CD4-positive, alpha-beta T cell treated with Interleukin-12 subunit alpha and Interleukin-12 subunit beta, for 1 hour (primary cell): ENCODE measurements at regions not wholly inside any gene's neighbourhood (a gene's known extent, or its start where the extent isn't known, plus 50 kb on each side); places are given as distances from the start of the nearest gene placed in this dataset.

Source experiments
- DNase-seq: peaks from one replicate; pipeline ENCODE4 v3.0.0-alpha.2; 2020

DNA sequence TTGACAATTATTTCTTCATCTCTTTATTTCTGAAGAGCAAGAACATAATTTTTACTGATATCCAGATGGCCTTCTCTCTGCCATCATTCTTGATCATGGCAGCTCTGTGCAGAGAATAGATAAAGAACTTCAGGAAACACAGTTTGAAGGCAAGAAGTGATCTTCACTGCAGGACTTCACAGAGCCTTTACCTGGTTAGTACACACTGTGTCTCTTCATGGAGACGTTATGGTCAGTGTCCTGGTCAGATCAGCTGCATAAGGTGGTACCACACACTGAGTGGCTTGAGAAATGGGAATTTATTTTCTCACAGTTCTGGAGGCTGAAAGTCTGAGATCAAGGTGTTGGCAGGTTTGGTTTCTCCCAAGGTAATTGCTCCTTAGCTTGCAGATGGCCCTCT is 129.5 kb downstream of the UTP18 start:
- DNase-seq: no peak

DNA sequence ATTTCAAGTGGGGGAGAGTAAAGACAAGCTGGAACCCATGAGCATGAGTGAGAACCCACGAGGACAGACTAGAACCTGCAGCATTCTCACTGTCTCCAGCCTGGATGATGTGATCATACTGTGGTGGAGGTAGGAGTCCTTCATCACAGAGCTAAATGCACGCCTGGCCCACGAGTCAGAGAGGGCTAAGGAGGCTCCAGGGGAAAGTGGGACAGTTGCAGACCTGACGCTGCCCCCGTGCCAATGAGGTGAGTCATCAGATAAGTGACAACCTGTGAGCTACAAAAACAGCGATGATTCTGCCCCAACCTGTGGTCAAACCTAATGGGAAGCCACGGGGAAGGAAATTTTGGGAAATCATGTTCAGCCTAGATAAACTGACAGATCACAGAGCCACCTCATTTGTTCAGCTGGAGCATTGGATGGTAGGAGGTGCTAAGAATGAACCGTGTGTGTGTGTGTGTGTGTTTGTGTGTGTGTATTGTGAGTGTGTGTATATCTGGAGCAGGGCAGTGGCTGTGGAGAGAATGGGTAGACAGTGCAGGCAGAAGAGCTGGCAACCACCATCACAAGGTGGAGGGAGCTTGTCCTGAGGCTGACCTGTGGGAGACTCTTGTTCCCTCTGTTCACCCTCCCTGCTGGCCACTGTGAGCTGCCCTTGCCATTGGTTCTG is 131.8 kb downstream of the UTP18 start:
- DNase-seq: no peak

DNA sequence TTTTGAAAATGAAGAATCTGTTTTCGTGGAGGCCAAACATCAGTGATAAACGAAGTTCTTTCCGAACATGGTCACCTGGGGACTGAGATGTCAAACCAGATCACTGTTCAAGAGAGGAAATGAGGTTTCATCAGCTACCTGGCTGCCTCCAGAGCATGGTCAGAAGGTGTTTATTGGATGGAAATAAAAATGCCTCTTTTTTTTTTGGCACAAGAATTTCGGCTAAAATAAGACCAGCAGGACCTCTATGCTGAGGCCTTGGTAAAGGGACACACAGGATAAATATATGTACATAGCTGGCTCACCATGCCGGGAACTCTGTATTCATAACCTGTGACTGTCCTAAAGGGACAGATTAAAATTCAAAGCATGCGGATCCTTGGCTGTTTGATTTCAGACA is 135.3 kb downstream of the UTP18 start:
- no peak for DNase-seq

DNA sequence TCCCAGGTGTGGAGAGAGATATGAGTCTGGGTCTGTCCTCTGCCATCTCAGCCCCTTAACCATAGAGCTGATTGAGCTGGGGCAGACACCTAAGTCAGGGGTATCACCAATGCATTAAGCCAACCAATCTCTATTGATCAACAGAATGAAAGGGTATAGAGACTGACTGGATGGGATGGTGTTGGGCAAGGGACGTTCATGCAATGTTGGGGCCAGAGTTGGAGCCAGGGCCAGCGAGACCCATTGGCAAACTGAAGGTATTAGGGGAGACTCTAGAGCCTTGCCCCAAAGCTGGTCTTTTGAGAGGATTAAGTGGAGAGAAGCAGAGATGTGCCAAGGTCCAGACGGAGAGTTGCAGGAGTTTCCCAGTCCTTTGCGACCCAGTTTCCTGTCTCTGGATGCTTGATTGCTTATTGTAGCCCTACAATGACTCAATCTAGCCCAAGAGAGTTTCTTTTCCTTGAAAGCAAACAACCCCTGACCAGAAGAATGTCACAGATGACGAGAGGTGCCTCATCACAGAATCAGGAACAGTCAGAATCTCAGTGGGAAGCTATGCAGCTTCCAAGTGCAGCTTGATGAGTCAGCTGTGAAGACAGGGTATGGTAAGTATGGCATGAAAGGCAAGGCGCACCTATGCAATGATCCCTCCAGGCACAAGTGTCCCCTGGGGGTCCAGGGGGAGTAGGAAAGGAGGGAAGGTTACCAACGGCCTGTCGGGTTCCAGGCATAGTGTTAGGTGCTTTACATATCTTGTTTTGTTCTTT is 137.2 kb downstream of the UTP18 start:
- DNase-seq: no peak

DNA sequence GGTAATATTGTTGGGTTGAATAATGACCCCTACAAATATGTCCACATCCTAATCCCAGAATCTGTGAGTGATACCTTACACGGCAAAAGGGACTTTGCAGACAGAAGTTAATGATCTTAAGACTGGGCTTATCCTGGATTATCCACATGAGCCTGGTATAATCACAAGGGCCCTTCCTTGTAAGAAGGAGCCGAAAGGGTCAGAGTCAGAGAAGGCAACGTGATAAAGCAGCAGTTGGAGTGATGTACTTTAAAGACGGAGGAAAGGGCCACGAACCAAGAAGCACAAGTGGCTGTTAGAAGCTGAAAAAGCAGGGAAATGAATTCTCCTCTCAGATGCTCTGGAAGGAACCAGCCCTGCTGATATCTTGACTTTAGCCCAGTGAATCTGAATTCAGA is 137.8 kb downstream of the UTP18 start:
- DNase-seq: no peak

DNA sequence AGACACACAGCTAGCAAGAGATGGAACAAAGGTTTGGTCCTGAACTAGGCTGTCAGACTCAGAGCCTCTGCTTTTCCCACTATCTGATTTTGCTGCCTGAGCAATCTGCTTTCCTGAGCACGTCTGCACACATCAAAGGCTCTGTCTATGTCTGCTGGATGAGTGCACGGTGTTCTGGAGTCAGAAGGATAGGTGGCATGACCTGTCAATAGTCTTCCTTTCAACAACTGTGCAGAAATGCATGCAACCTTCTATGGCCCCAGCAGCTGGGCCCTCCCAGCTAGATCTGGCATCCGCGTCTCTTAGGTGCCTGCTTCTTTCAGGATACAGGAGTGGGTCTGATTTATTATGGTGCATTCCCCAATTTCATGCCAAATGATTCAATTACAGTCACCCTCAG is 138.3 kb downstream of the UTP18 start:
- DNase-seq: no peak

DNA sequence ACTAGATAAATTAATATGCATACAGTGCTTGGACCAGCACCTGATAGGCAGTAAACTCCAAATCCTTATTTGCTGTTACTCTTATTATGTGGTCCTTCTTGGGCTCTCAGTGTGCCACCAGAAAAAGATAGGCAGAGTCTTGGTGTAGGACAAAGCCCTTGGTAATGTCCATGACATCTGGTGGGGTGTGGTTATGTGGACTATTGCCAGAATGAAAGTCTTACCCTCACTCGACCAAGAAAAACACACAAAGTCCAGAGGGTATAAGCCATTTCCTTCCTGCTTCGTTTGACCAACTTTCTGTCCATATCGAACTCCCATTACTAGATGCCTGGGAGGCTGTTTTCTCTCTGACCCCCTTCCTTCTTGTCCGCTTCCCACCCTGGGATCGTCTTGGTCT is 140.9 kb downstream of the UTP18 start:
- no peak for DNase-seq

DNA sequence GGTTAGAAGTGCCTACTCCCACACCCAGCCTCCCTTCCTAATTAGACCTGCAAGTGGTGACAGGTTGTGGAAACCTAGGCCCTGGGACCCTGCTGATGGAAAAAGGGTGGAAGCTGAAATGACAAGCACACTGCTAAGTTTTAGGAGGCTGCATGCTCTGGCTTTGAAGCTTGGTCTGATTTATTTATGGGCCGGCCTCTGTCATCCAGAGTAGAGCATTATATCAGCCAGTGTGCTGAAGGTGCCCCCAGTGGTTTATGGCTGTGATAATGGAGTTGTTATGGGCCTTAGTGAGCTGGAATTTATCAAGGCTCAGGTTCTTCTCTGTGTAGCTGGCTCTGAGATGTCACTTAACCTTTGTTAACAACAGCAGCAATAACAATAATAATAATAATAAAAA is 142.6 kb downstream of the UTP18 start:
- DNase-seq: no peak

DNA sequence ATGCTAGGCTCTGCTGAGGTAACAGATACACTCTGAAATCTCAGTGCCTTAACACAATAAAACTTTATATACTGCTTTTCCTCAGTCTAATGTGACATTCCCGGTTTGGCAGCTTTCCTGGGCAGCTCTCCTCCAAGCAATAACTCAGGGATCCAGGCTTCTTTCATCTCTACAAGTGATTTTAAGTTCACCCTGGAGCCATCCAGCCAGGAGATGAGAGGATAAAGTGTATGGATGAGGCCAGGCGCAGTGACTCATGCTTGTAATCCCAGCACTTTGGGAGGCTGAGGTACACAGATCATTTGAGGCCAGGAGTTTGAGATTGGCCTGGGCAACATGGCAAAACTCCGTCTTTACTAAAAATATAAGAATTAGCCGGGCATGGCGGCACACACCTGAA is 147.2 kb downstream of the UTP18 start:
- DNase-seq: no peak

DNA sequence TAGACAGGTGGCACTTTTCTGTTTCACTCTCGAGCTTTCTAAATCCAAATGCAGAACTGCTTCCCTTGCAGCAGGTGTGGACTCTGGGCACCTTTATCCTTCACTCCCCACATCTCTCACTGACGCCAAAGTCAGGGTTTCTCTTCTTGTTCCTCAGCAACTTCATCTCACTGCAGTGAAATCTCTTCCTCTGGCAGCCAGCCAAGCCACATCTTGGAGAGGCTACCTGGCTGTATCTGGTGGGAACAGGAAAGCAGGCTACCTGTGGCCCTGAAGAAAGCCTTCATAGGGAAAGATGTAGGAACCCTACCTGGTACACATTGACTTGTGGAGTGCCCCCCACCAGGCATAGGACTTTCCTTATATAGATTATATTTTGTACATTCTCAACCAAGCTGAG is 159.1 kb downstream of the UTP18 start:
- no peak for DNase-seq

DNA sequence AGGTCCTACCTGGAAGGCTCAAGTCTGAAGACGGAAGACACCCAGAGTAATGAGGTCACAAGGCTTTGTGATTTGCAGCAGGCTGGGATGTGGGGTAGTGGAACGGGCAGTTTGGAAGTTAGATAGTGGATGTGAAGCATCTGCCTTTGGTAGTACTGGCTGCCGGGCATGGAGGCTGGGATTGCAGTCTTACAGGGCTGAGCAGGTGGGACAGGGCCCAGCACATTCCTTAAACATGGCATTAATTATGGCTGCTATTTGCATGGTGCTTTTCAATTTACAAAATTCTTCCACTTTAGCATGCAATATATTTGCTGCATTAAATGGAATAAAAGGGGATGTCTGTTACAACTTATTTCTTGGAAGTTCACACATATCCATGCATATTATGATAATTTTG is 161.2 kb downstream of the UTP18 start:
- no peak for DNase-seq

DNA sequence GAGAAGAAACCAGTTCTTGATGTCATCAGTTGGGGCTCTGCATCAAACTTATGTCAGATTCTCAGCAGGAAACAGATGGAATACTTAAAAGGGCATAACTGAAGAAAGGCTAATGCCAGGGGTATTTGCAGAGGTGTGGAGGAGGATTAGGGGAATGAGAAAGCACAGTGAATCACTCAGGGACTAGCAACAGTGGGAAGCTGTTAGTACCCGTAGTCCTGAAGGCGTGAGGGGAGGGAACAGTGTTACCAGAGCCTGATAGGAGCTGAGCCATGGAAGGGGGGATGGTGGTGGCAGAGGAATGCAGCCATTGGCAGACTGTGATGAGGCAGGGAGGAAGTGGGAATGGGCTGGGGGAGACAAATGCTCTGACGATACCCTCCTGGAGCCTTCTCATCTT is 162.3 kb downstream of the UTP18 start:
- DNase-seq: no peak

DNA sequence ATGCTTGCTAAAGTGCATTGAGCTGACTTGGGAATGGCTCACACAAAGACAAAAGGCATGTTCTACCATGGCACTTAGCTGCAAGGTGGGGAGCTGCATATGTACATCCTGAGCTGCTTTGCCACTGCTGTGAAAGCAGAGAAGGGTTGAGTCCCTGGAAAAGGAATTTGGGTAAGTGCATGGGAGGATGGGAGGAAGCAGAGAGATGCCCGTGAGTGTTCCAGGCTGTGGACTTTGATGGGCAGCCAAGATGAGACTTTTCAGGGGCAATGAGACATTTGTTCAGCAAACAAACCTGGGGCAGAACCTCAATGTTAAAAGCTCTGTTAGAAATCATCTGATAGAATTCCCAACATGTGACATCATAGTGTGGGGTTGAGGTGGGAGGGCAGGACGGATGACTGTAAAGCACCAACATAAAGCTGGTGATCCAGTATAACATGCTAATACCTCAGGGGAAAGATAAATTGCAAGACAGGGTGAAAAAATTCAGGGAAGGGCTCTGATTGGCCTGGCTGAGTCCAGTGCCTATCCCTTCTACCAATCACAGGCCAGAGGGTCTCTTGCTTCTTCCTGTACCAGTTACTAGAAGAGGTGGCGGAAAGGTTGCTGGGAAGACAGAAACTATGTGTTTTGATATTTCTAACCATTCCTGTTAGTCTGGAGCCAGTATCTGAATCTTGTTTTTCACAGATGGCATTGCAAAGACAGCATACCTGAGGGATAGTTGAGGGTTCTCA is 163.2 kb downstream of the UTP18 start:
- DNase-seq: no peak

DNA sequence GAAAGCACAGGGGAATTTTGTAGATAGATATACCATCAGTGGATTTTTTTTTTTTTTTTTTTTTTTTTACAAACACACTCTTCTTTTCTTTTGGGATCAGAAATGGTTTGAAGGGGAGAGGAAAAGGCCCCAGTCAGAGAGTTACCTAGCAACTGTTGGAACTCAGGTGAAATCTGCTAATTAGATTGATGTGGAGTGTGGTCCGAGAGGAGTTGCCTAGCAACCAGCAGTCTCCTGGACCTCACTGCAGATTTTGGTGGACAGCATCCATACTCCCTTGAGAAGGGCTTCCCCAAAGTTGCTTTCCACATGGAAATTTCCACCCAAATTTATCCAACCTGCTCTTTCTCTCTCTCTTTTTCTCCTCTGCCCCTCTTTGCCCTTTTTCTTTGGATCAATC is 165.4 kb downstream of the UTP18 start:
- DNase-seq: no peak

DNA sequence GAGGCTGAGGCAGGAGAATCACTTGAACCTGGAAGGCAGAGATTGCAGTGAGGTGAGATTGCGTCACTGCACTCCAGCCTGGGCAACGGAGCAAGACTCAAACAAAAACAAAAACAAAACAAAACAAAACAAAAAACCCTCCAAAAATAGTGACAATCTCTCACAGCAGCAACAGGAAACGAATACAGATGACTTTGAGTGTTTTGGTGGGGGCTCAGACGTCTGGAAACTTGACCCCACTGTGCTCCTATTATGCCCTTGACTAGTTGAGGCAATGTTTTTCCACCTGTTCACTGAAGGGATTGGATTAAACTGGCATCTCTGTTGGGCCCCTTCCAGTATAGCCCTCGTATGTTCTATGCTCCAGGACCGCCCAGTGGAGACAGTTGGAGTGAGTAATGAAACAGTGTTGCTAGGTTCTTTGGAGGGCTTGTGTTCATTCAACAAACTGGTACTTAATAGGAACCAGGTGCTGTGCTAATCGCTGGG is 167.0 kb downstream of the UTP18 start:
- DNase-seq: peak; percentile 64

DNA sequence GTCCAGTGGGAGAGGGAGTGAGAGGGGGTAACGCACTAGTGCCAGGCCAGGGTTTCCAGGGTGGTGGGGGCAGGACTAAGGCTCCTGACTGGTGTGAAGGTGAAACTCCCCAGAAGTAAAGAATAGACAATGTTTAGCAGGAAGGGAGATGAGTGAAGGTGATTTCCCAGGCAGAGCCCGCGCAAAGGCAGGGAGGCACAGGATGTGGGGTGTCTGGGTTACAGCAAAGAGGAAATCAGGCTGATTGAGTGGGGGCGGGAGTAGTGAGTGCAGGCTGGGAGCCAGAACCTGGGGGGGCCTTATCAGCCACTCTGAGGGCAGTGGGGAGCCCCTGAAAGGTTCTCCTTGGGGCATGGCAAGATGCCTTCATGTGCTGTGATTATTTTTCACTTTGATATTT is 167.5 kb downstream of the UTP18 start:
- DNase-seq: peak; percentile 82

DNA sequence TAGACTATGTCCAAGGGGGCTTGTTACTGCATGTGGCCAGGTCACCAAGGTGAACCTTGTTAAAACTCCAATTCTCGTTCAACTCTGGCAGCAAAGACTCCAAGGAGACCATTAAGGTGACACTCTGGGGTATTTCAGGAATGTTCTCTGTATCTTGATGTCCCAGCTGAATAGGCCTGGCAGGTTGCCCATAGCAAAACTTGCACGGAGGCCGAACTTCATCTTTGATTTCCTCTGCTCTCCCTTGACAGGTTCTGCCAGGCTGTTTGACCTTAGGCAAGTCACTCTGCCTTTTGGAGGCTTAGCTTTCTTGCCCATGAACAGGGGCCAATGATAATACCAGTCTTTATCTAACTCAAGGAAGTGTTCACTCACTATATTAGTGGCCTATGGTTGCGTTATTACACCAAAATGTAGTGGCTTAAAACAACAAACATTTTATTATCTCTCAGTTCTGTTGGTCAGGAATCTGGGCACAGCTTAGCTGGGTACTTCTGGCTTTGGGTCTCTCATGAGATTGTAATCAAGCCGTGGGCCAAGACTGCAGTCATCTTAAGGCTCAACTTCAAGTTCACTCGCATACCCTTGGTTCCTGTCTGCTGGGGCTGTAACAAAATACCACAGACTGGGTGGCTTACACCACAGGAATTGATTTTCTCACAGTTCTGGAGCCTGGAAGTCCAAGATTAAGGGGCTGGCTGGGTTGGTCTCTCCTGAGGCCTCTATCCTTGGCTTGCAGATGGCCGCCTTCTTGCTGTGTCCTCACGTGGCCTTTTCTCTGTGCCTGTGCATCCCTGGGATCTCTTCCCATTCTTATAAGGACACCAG is 168.5 kb downstream of the UTP18 start:
- DNase-seq: peak; percentile 27

DNA sequence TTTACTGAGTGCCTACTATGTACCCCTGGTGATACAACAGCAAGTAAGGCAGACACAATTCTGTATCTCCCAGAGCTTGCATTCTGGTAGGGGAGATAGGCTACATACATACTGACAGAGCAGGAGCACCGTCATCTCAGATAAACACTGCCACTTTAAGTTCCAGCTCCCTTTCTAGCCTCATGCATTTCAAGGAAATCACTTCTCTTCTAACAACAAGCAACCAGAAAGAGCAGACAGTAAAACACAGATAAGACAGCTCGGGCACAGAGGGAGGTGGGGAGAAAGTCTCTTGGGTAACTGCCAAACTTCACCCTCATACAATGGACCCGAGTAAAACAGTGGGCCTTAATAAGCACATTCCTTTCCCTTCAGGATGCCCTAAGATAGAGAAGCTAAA is 169.6 kb downstream of the UTP18 start:
- peak; percentile 16 for DNase-seq

DNA sequence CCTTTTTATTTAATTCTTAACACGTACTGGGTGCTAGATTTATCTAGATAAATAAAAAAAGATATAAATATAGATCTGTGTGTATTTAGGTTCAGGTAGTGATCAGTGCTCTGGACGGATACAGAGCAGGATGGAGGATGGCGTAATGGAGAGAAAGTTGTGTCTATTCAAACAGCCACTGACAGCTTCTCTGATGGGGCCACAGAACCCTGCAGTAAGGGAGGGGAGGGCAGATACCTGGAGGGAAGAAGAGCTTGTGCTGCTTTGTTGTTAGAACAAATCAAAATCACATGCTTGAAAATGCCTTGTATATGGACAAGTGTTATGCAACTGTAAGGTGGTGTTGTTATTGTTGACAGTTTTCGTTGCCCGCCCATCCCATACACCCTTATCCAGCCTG is 170.2 kb downstream of the UTP18 start:
- peak; percentile 24 for DNase-seq

DNA sequence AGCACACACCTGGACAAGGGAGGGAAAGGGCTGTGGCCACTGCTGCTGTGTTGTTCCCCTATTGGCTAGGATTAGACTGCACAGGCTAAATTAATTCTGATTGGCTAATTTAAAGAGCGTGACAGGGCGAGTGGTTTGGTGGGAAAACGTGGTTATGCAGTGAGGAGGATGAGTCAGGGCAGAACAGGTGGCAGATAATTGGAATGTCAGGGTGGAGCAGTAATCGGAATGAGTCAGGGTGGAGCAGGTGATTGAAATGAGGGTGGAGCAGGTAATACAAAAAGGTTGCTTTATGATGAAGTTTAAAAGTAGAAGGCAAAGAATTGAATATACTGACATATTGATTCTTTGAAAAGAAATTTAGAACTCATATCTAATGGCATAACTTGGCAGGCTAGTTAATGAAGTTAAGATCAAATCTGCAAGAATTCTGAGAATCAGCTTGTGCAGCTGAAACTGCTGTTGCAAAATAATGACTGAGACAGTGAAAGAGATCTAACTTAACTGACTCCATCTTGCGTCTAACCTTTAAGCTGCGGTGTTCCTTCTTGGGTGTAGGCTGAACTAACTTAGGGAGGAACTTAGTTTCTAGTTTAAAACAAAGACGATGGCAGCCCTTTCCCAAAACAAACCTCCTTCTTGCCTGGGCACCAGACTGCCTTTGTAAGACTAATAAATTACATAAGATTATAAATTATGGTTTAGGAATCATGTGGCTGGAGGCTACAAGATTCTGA is 174.3 kb downstream of the UTP18 start:
- DNase-seq: no peak

DNA sequence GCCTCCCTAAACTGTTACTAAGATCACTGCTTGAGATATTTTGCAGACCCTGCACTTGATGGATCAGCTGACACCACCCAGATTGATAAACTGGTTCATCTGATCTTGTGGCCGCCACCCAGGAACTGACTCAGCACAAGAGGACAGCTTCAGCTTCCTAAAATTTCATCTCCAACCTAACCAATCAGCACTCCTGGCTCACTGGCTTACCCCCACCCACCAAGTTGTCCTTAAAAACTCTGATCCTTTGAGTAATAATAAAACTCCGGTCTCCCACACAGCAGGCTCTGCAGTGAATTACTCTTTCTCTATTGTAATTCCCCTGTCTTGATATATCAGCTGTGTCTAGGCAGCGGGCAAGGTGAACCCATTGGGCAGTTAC is 174.8 kb downstream of the UTP18 start:
- peak; percentile 43 for DNase-seq

DNA sequence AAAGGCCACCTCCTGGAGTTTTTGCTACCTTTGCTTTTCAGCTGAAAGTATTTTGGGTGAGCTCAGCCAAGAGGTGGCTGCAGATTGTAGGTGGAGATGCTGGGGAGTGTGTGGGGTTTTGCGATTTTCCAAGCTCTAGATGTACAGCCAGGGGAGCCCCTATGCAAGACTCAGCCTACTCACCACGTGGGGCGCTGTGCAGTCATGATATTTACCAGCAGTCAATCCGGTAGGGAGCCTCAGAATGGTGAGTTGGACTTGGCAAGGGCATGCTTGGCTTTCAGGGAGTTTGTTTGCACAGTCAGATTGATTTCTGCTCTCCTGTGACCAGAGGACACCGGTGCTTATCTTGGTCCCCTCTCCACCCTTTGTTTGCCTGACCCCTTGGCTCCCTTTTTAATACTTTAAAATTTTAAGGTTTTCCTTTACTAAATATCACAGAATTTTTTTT is 175.3 kb downstream of the UTP18 start:
- peak; percentile 62 for DNase-seq
